ENCODE measurements at regions not wholly inside any gene's neighbourhood (a gene's known extent, or its start where the extent isn't known, plus 50 kb on each side); places are given as distances from the start of the nearest gene placed in this dataset.

GRCh38 chr6:72533606-72534005 is 88.3 kb upstream of the KCNQ5 start:
- TF ChIP-seq, protein P1, sequence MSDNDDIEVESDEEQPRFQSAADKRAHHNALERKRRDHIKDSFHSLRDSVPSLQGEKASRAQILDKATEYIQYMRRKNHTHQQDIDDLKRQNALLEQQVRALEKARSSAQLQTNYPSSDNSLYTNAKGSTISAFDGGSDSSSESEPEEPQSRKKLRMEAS (IDR thresholded peaks at IDR 0.05; ENCODE audit: low read depth, low read length) = no peak
- TF ChIP-seq, protein P2, sequence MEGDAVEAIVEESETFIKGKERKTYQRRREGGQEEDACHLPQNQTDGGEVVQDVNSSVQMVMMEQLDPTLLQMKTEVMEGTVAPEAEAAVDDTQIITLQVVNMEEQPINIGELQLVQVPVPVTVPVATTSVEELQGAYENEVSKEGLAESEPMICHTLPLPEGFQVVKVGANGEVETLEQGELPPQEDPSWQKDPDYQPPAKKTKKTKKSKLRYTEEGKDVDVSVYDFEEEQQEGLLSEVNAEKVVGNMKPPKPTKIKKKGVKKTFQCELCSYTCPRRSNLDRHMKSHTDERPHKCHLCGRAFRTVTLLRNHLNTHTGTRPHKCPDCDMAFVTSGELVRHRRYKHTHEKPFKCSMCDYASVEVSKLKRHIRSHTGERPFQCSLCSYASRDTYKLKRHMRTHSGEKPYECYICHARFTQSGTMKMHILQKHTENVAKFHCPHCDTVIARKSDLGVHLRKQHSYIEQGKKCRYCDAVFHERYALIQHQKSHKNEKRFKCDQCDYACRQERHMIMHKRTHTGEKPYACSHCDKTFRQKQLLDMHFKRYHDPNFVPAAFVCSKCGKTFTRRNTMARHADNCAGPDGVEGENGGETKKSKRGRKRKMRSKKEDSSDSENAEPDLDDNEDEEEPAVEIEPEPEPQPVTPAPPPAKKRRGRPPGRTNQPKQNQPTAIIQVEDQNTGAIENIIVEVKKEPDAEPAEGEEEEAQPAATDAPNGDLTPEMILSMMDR (IDR thresholded peaks at IDR 0.05; ENCODE audit: low read depth, low read length) = no peak
- TF ChIP-seq MYC (IDR thresholded peaks at IDR 0.05; ENCODE audit: low read depth, low read length) = no peak
- no peak for TF ChIP-seq POLR2A (IDR thresholded peaks at IDR 0.05; ENCODE audit: extremely low read depth, insufficient read length)
- H3K4me3 ChIP-seq (ENCODE audit: low read depth, low read length) = no peak overlapping the region
- no peak for DNase-seq (ENCODE audit: low read depth)

DNA sequence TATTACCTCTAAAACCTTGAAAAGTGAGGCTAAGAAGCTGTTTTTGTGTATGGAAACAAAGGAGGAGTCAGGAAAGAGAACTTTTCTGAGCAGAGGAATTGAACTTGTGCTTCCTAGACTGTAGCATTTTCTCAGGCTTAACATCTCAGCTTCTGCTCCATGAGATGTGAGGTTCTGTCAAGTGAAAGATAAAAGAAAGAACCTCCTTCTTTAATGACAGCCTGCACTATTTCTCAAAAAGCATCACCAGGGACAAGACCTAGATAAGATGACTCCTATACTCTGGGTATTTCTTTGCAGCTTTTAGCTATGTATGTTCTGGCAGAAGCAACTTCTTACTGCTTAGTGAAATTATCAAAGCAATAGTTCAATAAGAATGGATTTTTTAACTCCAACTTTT is 87.6 kb upstream of the KCNQ5 start:
- no peak for DNase-seq (ENCODE audit: low read depth)
- TF ChIP-seq, protein P1 (IDR thresholded peaks at IDR 0.05; ENCODE audit: low read depth, low read length) = no peak
- TF ChIP-seq, protein P2 (IDR thresholded peaks at IDR 0.05; ENCODE audit: low read depth, low read length) = no peak
- no peak for TF ChIP-seq POLR2A (IDR thresholded peaks at IDR 0.05; ENCODE audit: extremely low read depth, insufficient read length)
- TF ChIP-seq MYC (IDR thresholded peaks at IDR 0.05; ENCODE audit: low read depth, low read length) = no peak
- H3K4me3 ChIP-seq (ENCODE audit: low read depth, low read length) = no peak overlapping the region

GRCh38 chr6:72535124-72535523 is 86.7 kb upstream of the KCNQ5 start:
- TF ChIP-seq, protein P1 (IDR thresholded peaks at IDR 0.05; ENCODE audit: low read depth, low read length) = no peak
- TF ChIP-seq MYC (IDR thresholded peaks at IDR 0.05; ENCODE audit: low read depth, low read length) (no peak), POLR2A (IDR thresholded peaks at IDR 0.05; ENCODE audit: extremely low read depth, insufficient read length) (no peak)
- TF ChIP-seq, protein P2 (IDR thresholded peaks at IDR 0.05; ENCODE audit: low read depth, low read length) = no peak
- DNase-seq (ENCODE audit: low read depth) = no peak
- H3K4me3 ChIP-seq (ENCODE audit: low read depth, low read length) = no peak overlapping the region

DNA sequence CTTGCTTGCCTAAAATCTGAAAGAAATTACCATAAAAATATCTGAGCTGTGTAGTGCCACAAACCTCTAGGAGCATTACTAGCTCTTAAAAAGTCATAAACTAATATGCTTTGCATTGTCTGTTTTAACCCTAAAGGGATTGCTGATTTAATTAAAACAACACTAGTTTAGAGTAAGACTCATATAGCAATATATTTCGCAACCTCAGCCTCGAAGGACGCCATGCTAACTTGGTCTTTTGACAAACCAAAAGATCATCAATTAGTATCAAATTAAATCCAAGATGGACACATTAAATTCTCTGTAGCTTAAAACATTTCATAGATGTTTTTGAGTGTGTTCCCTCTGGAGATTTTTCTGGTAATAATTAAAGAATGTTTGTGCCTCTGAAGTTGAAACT is 74.8 kb upstream of the KCNQ5 start:
- TF ChIP-seq, protein P1 (IDR thresholded peaks at IDR 0.05; ENCODE audit: low read depth, low read length) = no peak
- TF ChIP-seq MYC (IDR thresholded peaks at IDR 0.05; ENCODE audit: low read depth, low read length) (no peak), POLR2A (IDR thresholded peaks at IDR 0.05; ENCODE audit: extremely low read depth, insufficient read length) (no peak)
- TF ChIP-seq, protein P2 (IDR thresholded peaks at IDR 0.05; ENCODE audit: low read depth, low read length) = no peak
- no peak overlapping the region for H3K4me3 ChIP-seq (ENCODE audit: low read depth, low read length)
- no peak for DNase-seq (ENCODE audit: low read depth)

DNA sequence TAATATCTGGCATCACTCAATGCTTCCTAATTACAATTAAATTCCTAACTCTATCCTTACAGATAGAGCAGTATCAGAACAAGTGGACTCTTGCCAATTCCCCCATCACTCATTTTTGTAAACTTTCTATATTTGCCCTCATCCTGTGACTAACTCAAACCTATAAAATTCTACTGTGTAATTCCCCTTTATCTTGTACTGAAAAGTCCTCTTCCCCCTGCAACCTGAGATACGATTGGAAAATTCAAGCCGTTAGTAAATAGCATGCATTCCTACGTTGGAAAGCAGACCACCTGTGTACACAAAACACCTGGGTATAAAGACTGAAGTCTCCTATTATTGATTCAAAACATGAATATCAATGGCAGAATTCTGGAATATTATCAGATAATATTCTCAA is 70.4 kb upstream of the KCNQ5 start:
- H3K4me3 ChIP-seq (ENCODE audit: low read depth, low read length) = no peak overlapping the region
- no peak for DNase-seq (ENCODE audit: low read depth)
- TF ChIP-seq, protein P1 (IDR thresholded peaks at IDR 0.05; ENCODE audit: low read depth, low read length) = no peak
- no peak for TF ChIP-seq MYC (IDR thresholded peaks at IDR 0.05; ENCODE audit: low read depth, low read length)
- TF ChIP-seq, protein P2 (IDR thresholded peaks at IDR 0.05; ENCODE audit: low read depth, low read length) = no peak
- no peak for TF ChIP-seq POLR2A (IDR thresholded peaks at IDR 0.05; ENCODE audit: extremely low read depth, insufficient read length)

DNA sequence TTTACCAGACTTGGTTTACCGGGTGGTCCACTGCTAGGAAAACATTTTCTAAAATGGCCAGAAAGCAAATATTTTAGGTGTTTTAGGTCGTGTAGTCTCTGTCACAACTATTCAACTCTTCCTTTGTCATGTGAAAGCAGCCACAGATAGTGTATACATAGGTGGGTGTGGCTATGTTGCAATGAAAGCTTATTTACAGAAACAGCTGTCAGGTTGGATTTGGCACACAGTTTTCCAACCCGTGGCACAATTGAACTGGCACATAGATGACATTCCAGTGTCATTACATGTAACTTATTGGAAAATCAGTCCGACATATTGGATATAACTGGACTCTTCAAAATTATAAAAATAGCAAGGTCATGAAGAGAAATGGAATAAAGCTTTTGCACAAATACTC is 68.9 kb upstream of the KCNQ5 start:
- no peak overlapping the region for H3K4me3 ChIP-seq (ENCODE audit: low read depth, low read length)
- TF ChIP-seq MYC (IDR thresholded peaks at IDR 0.05; ENCODE audit: low read depth, low read length) (no peak), POLR2A (IDR thresholded peaks at IDR 0.05; ENCODE audit: extremely low read depth, insufficient read length) (no peak)
- TF ChIP-seq, protein P1 (IDR thresholded peaks at IDR 0.05; ENCODE audit: low read depth, low read length) = no peak
- DNase-seq (ENCODE audit: low read depth) = no peak

Measured in NB4 (cell line).